HCT116 (cell line): ENCODE measurements at regions not wholly inside any gene's neighbourhood (a gene's known extent, or its start where the extent isn't known, plus 50 kb on each side); places are given as distances from the start of the nearest gene placed in this dataset.

Source experiments
- ATAC-seq: fragments of 200-7000 bp; cut with Tn5 transposase; 2 replicates; pipeline ENCODE4 v1.9.1; 2020; ENCODE audit warnings: mild to moderate bottlenecking, moderate library complexity
- BruUV-seq: library from RNA; stranded (reverse); fragments of 400-500 nt; replicated peaks from 2 replicates; lab custom pipeline; 2021; lab: Mats Ljungman, UMichigan
- CTCF ChIA-PET: fragments of 300-600 bp; sonication (Branson Sonifier 250); formaldehyde crosslinking; loops from one replicate; lab custom pipeline; 2021; ENCODE audit warnings: antibody characterized with exemption; lab: Charles Lee
- POLR2A ChIA-PET: fragments of 300-600, 350-600 bp; sonication (Branson Sonifier 250); formaldehyde crosslinking; loops from one replicate; lab custom pipeline; 2021; ENCODE audit warnings: antibody characterized with exemption; lab: Charles Lee
- RAD21 ChIA-PET, 2 experiments: fragments of 300-600 bp; sonication (Branson Sonifier 250); formaldehyde crosslinking; loops; one replicate each; lab custom pipeline; 2023; ENCODE audit warnings: low total read pairs in 2 of 2; ENCODE audit not compliant: uncharacterized antibody in 2 of 2, unreplicated experiment in 2 of 2, low non-redundant PET in 1 of 2; lab: Charles Lee
- DNase-seq: peaks from one replicate; pipeline ENCODE4 v3.0.0-alpha.2; 2010; ENCODE audit warnings: low read depth, low spot score
- H2AFZ ChIP-seq: fragments of 200-600 bp; shearing (Covaris generic), sonication (generic); 2 replicates; pipeline ENCODE4 v1.6.1; 2017; ENCODE audit warnings: low read depth, mixed run types, mixed read lengths, antibody characterized with exemption, low read length; ENCODE audit not compliant: poor library complexity, severe bottlenecking
- H3K27ac ChIP-seq: 2 replicates; pipeline ENCODE4 v1.5.1; 2012; ENCODE audit warnings: low read depth, low read length
- H3K27me3 ChIP-seq: fragments of 200-600 bp; sonication (generic); 2 replicates; pipeline ENCODE4 v1.6.1; 2016; ENCODE audit warnings: mixed run types, low read length, mixed read lengths; ENCODE audit not compliant: insufficient read depth
- H3K36me3 ChIP-seq, 2 experiments: fragments of 200-500 bp in 1 of 2; fragments of 200-600 bp in 1 of 2; sonication (Bioruptor generic) in 1 of 2; sonication (generic) in 1 of 2; 2 replicates each; pipeline versions ENCODE4 v1.5.1 to v1.6.1; 2014 to 2016; ENCODE audit warnings: low read length in 2 of 2, inconsistent platforms in 1 of 2, mixed read lengths in 1 of 2, mixed run types in 1 of 2; ENCODE audit not compliant: insufficient read depth in 2 of 2, control insufficient read depth in 1 of 2
- H3K4me1 ChIP-seq, 2 experiments: fragments of 200-600 bp in 1 of 2; sonication (generic) in 1 of 2; 2 replicates each; pipeline versions ENCODE4 v1.5.1 to v1.6.1; 2012 to 2017; ENCODE audit warnings: low read length in 2 of 2, inconsistent platforms in 1 of 2, mild to moderate bottlenecking in 1 of 2, mixed read lengths in 1 of 2, mixed run types in 1 of 2, moderate library complexity in 1 of 2; ENCODE audit not compliant: insufficient read depth in 2 of 2, control insufficient read depth in 1 of 2
- H3K4me2 ChIP-seq: fragments of 200-600 bp; sonication (generic); 2 replicates; pipeline ENCODE4 v1.6.1; 2017; ENCODE audit warnings: mixed run types, low read length, mixed read lengths
- H3K4me3 ChIP-seq, 2 experiments: fragments of 200-600 bp in 1 of 2; sonication (generic) in 1 of 2; replicated peaks in 1 of 2; 2 replicates each; pipeline ENCODE4 v1.5.1; 2011 to 2016; ENCODE audit warnings: low read length in 2 of 2, control low read depth in 1 of 2, low read depth in 1 of 2, mild to moderate bottlenecking in 1 of 2, mixed read lengths in 1 of 2, mixed run types in 1 of 2
- H3K79me2 ChIP-seq: fragments of 200-600 bp; sonication (generic); 2 replicates; pipeline ENCODE4 v1.6.1; 2017; ENCODE audit warnings: mild to moderate bottlenecking, mixed run types, low read length, moderate library complexity, mixed read lengths; ENCODE audit not compliant: insufficient read depth
- H3K9ac ChIP-seq: fragments of 200-600 bp; sonication (generic); 2 replicates; pipeline ENCODE4 v1.6.1; 2016; ENCODE audit warnings: low read length, mixed read lengths
- H3K9me2 ChIP-seq: fragments of 200-600 bp; sonication (generic), shearing (Covaris generic); 2 replicates; pipeline ENCODE4 v1.6.1; 2017; ENCODE audit warnings: mixed run types, mild to moderate bottlenecking, moderate library complexity; ENCODE audit not compliant: insufficient read depth
- H3K9me3 ChIP-seq, 2 experiments: fragments of 200-500 bp in 1 of 2; fragments of 200-600 bp in 1 of 2; sonication (Bioruptor generic) in 1 of 2; sonication (generic) in 1 of 2; 2 replicates each; pipeline ENCODE4 v1.6.1; 2014 to 2017; ENCODE audit warnings: low read length in 2 of 2, mixed read lengths in 2 of 2, inconsistent platforms in 1 of 2, low read depth in 1 of 2, mild to moderate bottlenecking in 1 of 2, mixed run types in 1 of 2, moderate library complexity in 1 of 2; ENCODE audit not compliant: control insufficient read depth in 1 of 2, insufficient read depth in 1 of 2
- H4K20me1 ChIP-seq: fragments of 200-600 bp; sonication (generic), shearing (Covaris generic); 2 replicates; pipeline ENCODE4 v1.6.1; 2017; ENCODE audit warnings: mixed run types, mild to moderate bottlenecking, moderate library complexity; ENCODE audit not compliant: insufficient read depth
- CBX3 ChIP-seq: IDR thresholded peaks from 2 replicates; pipeline ENCODE4 v1.6.1; 2012; ENCODE audit warnings: low read depth
- CEBPB ChIP-seq: IDR thresholded peaks from 2 replicates; pipeline ENCODE4 v1.6.1; 2012; ENCODE audit warnings: low read depth
- ELF1 ChIP-seq: IDR thresholded peaks from 2 replicates; pipeline ENCODE4 v1.6.1; 2012; ENCODE audit warnings: low read depth, borderline replicate concordance
- EZH2 ChIP-seq: fragments of 200-600 bp; sonication (generic); IDR thresholded peaks from 2 replicates; pipeline ENCODE4 v1.6.1; 2017; ENCODE audit warnings: antibody characterized with exemption, mixed run types
- EZH2phosphoT487 ChIP-seq: fragments of 200-600 bp; IDR thresholded peaks from 2 replicates; pipeline ENCODE4 v1.6.1; 2018; ENCODE audit warnings: antibody characterized with exemption, borderline replicate concordance
- FOSL1 ChIP-seq: IDR thresholded peaks from 2 replicates; pipeline ENCODE4 v1.6.1; 2012; ENCODE audit warnings: low read depth
- JUND ChIP-seq: IDR thresholded peaks from 2 replicates; pipeline ENCODE4 v1.6.1; 2012
- MAX ChIP-seq: IDR thresholded peaks from 2 replicates; pipeline ENCODE4 v1.6.1; 2012
- POLR2A ChIP-seq: IDR thresholded peaks from 2 replicates; pipeline ENCODE4 v1.7.0; 2011; ENCODE audit warnings: borderline replicate concordance; ENCODE audit not compliant: insufficient read depth, insufficient read length; ENCODE audit errors: extremely low read depth
- POLR2AphosphoS5 ChIP-seq: IDR thresholded peaks from 2 replicates; pipeline ENCODE4 v1.6.1; 2011; ENCODE audit warnings: mild to moderate bottlenecking, low read depth, low read length, moderate library complexity
- RAD21 ChIP-seq: IDR thresholded peaks from 2 replicates; pipeline ENCODE4 v1.6.1; 2012; ENCODE audit warnings: low read depth, mild to moderate bottlenecking
- REST ChIP-seq: IDR thresholded peaks from 2 replicates; pipeline ENCODE4 v1.6.1; 2012; ENCODE audit warnings: low read depth
- SP1 ChIP-seq: IDR thresholded peaks from 2 replicates; pipeline ENCODE4 v1.6.1; 2012; ENCODE audit warnings: low read depth
- TCF7L2 ChIP-seq: IDR thresholded peaks from 2 replicates; pipeline ENCODE4 v1.7.0; 2011; ENCODE audit warnings: borderline replicate concordance, inconsistent platforms; ENCODE audit not compliant: insufficient read depth, insufficient read length; ENCODE audit errors: extremely low read depth
- YY1 ChIP-seq: IDR thresholded peaks from 2 replicates; pipeline ENCODE4 v1.6.1; 2011; ENCODE audit warnings: low read length, low read depth, moderate library complexity, mild to moderate bottlenecking; ENCODE audit not compliant: insufficient replicate concordance; ENCODE audit errors: extremely low read depth
- ZFX ChIP-seq: fragments of 450-650 bp; IDR thresholded peaks from 2 replicates; pipeline ENCODE4 v1.6.1; 2017
- ZNF274 ChIP-seq: fragments of 200-500 bp; sonication (Bioruptor generic); IDR thresholded peaks from 2 replicates; pipeline ENCODE4 v1.6.1; 2014; ENCODE audit warnings: mild to moderate bottlenecking, low read depth, low read length, inconsistent platforms
- intact Hi-C: fragments of 100-400 bp; cut with micrococcal nuclease; formaldehyde crosslinking; loops from 2 replicates; pipeline ENCODE4 v1.10.0; 2022

- H3K9me3 ChIP-seq: no peaks in the 10 kb centered on the region
- TF ChIP-seq ZFX: no peak
- TF ChIP-seq JUND: no peak
- no peak for TF ChIP-seq RAD21
- TF ChIP-seq SP1: no peak
- no peak for TF ChIP-seq MAX
- no peak for TF ChIP-seq EZH2phosphoT487
- no peak for TF ChIP-seq CBX3
- TF ChIP-seq YY1: no peak
- no peak overlapping the region for H2AFZ ChIP-seq
- H3K79me2 ChIP-seq: no peaks in the 10 kb centered on the region
- ChIA-PET RAD21 (no interaction called here), POLR2A (no interaction called here), CTCF (no interaction called here)
- H3K4me1 ChIP-seq: no peaks in the 10 kb centered on the region
- no peak overlapping the region for H3K4me2 ChIP-seq
- H3K27ac ChIP-seq: no peak overlapping the region
- no peaks in the 10 kb centered on the region for H4K20me1 ChIP-seq
- no TSS peak for BruUV-seq
- ATAC-seq (no peak), DNase-seq (no peak)
- no peaks in the 10 kb centered on the region for H3K27me3 ChIP-seq
- no peaks in the 10 kb centered on the region for H3K9me2 ChIP-seq
- no peaks in the 10 kb centered on the region for H3K36me3 ChIP-seq
- no peak overlapping the region for H3K4me3 ChIP-seq
- H3K9ac ChIP-seq: no peak overlapping the region
- intact Hi-C loops: no loop called here
These were observed 259.9 kb downstream of the GLRX3 start for GRCh38 chr10:130396044-130396443.

- DNase-seq (no peak), ATAC-seq (no peak)
- BruUV-seq: no TSS peak
- H4K20me1 ChIP-seq: no peaks in the 10 kb centered on the region
- no peak overlapping the region for H3K9ac ChIP-seq
- CTCF ChIA-PET: no interaction called here
- H3K27ac ChIP-seq: no peak overlapping the region
- POLR2A ChIA-PET: no interaction called here
- intact Hi-C loops: no loop called here
- no peaks in the 10 kb centered on the region for H3K9me2 ChIP-seq
- no peak overlapping the region for H2AFZ ChIP-seq
- H3K9me3 ChIP-seq: no peaks in the 10 kb centered on the region
- RAD21 ChIA-PET: no interaction called here
- H3K79me2 ChIP-seq: no peaks in the 10 kb centered on the region
- no peaks in the 10 kb centered on the region for H3K4me1 ChIP-seq
- H3K4me2 ChIP-seq: no peak overlapping the region
- no peak overlapping the region for H3K4me3 ChIP-seq
- no peaks in the 10 kb centered on the region for H3K36me3 ChIP-seq
- H3K27me3 ChIP-seq: no peaks in the 10 kb centered on the region
- TF ChIP-seq TCF7L2: no peak
- no peak for TF ChIP-seq SP1
- TF ChIP-seq EZH2: no peak
- TF ChIP-seq FOSL1: no peak
- TF ChIP-seq POLR2AphosphoS5: no peak
- no peak for TF ChIP-seq ELF1
- no peak for TF ChIP-seq JUND
- TF ChIP-seq POLR2A: no peak
- TF ChIP-seq ZNF274: no peak
- no peak for TF ChIP-seq CBX3
- no peak for TF ChIP-seq CEBPB
- TF ChIP-seq MAX: no peak
- no peak for TF ChIP-seq ZFX
- TF ChIP-seq REST: no peak
- TF ChIP-seq RAD21: no peak
These were observed 262.2 kb downstream of the GLRX3 start for GRCh38 chr10:130398090-130398994.
